Smooth muscle cell (in vitro differentiated cells): ENCODE measurements at regions not wholly inside any gene's neighbourhood (a gene's known extent, or its start where the extent isn't known, plus 50 kb on each side); places are given as distances from the start of the nearest gene placed in this dataset.

Source experiments
- DNase-seq: peaks from one replicate; lab custom pipeline; 2025; ENCODE audit not compliant: unreplicated experiment; lab: John Stamatoyannopoulos, UW
- H2AFZ ChIP-seq: fragments of 200-600 bp; sonication (generic); 2 replicates; pipeline ENCODE4 v1.6.0; 2016; ENCODE audit warnings: antibody characterized with exemption, low read depth, mild to moderate bottlenecking
- H3F3A ChIP-seq: fragments of 200-600 bp; sonication (generic); 2 replicates; pipeline ENCODE4 v1.6.0; 2017; ENCODE audit warnings: antibody characterized with exemption, low read depth
- H3K27ac ChIP-seq: fragments of 200-600 bp; sonication (generic); 2 replicates; pipeline ENCODE4 v1.5.1; 2016; ENCODE audit warnings: low read depth, mild to moderate bottlenecking
- H3K27me3 ChIP-seq: fragments of 200-600 bp; sonication (generic); 2 replicates; pipeline ENCODE4 v1.6.1; 2016; ENCODE audit warnings: low read depth, mild to moderate bottlenecking
- H3K36me3 ChIP-seq: fragments of 200-600 bp; sonication (generic); 2 replicates; pipeline ENCODE4 v1.5.1; 2016; ENCODE audit warnings: low read depth
- H3K4me1 ChIP-seq: fragments of 200-600 bp; sonication (generic); 2 replicates; pipeline ENCODE4 v1.5.1; 2016; ENCODE audit warnings: low read depth
- H3K4me2 ChIP-seq: fragments of 200-600 bp; sonication (generic); 2 replicates; pipeline ENCODE4 v1.6.0; 2016; ENCODE audit warnings: mild to moderate bottlenecking
- H3K4me3 ChIP-seq: fragments of 200-600 bp; sonication (generic); 2 replicates; pipeline ENCODE4 v1.5.1; 2016; ENCODE audit warnings: mild to moderate bottlenecking
- H3K79me2 ChIP-seq: fragments of 200-600 bp; sonication (generic); 2 replicates; pipeline ENCODE4 v1.6.0; 2016; ENCODE audit warnings: low read depth, mild to moderate bottlenecking
- H3K9ac ChIP-seq: fragments of 200-600 bp; sonication (generic); 2 replicates; pipeline ENCODE4 v1.6.0; 2016; ENCODE audit warnings: low read depth
- H3K9me3 ChIP-seq: fragments of 200-600 bp; sonication (generic); replicated peaks from 2 replicates; pipeline ENCODE4 v1.5.1; 2016; ENCODE audit warnings: low read depth
- H4K20me1 ChIP-seq: fragments of 200-600 bp; sonication (generic); 2 replicates; pipeline ENCODE4 v1.6.0; 2016; ENCODE audit warnings: low read depth
- WGBS: methylation state at CpG from one replicate; pipeline ENCODE4 v1.1.7; 2016; ENCODE audit warnings: low lambda C conversion rate; 5-methylcytosine and 5-hydroxymethylcytosine counted together
- TF ChIP-seq, protein P1 (sequence below): fragments of 200-600 bp; sonication (generic); IDR thresholded peaks from 2 replicates; pipeline ENCODE4 v1.5.1; 2017; ENCODE audit warnings: borderline replicate concordance, mild to moderate bottlenecking, antibody characterized with exemption; ENCODE audit not compliant: insufficient read depth, poor library complexity, severe bottlenecking

DNA sequence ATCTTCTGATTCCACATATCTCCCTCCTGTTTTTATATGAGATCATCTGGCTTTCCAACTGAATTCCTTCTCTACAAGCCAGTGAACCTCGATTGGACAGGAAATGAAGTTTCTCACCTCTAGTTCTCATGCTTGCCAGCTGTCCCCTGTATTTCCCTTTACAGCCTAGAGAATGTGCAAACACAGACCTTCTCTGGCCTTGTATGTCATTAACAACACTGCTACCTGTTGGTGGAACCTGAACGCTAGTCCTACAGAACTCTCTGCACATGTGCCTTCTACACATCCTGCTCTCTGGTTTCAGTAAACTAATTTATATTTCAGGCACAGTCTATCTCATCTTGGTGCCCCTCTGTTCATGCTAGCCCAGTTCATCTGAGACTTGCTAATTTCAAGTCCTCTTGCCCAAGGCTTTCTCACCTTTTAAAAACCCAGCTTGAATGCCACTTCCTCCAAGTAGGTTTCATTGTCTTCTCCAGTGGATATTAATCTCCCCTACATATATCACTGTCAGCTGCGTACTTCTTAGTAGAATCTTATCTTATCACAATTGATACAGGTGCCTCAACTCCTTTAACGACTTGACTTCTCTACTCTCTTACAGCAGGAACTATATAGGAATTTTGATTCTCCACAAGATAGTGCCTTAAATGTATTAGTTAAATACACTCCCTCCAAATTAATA is 549.9 kb downstream of the PLPP3 start:
- no peak for DNase-seq
- WGBS: 71% methylated on average over 4 of the region's 4 CpGs
- Histone ChIP-seq H3K27me3 (no peaks in the 10 kb centered on the region), H3F3A (no peaks in the 10 kb centered on the region), H3K4me1 (peaks cover 2% of the 10 kb centered on the region), H3K36me3 (no peaks in the 10 kb centered on the region), H3K4me2 (no peak overlapping the region), H3K9ac (no peak overlapping the region), H3K4me3 (no peak overlapping the region), H3K27ac (no peak overlapping the region), H4K20me1 (no peaks in the 10 kb centered on the region), H3K79me2 (no peaks in the 10 kb centered on the region), H2AFZ (no peak overlapping the region), H3K9me3 (no peaks in the 10 kb centered on the region)
- TF ChIP-seq, protein P1, sequence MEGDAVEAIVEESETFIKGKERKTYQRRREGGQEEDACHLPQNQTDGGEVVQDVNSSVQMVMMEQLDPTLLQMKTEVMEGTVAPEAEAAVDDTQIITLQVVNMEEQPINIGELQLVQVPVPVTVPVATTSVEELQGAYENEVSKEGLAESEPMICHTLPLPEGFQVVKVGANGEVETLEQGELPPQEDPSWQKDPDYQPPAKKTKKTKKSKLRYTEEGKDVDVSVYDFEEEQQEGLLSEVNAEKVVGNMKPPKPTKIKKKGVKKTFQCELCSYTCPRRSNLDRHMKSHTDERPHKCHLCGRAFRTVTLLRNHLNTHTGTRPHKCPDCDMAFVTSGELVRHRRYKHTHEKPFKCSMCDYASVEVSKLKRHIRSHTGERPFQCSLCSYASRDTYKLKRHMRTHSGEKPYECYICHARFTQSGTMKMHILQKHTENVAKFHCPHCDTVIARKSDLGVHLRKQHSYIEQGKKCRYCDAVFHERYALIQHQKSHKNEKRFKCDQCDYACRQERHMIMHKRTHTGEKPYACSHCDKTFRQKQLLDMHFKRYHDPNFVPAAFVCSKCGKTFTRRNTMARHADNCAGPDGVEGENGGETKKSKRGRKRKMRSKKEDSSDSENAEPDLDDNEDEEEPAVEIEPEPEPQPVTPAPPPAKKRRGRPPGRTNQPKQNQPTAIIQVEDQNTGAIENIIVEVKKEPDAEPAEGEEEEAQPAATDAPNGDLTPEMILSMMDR: no peak

DNA sequence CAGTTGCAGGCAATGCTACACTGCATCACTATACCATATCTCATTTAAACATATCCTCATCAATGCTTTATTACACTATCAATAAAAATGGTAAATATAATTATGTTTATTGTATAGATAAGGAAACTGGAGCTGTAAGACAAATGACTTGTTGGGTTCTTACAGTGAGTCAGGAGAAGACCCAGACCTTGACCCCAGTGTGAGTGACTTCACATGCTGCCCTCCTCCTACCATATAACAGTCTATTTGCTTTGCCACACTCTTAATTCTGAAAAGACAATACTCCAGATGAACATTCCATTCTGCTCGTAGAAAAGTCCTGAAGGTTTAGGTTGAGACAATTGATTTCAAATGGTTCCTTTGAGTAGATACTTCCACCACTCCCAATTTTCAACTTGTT is 550.5 kb downstream of the PLPP3 start:
- 96% methylated on average over 1 of the region's 1 CpG for WGBS
- H3K27me3 ChIP-seq: no peaks in the 10 kb centered on the region
- H2AFZ ChIP-seq: no peak overlapping the region
- no peaks in the 10 kb centered on the region for H3K9me3 ChIP-seq
- H3K4me2 ChIP-seq: no peak overlapping the region
- H4K20me1 ChIP-seq: no peaks in the 10 kb centered on the region
- no peaks in the 10 kb centered on the region for H3K4me1 ChIP-seq
- H3K4me3 ChIP-seq: no peak overlapping the region
- no peaks in the 10 kb centered on the region for H3K79me2 ChIP-seq
- H3F3A ChIP-seq: no peaks in the 10 kb centered on the region
- no peak for DNase-seq
- TF ChIP-seq, protein P1: no peak
- no peak overlapping the region for H3K27ac ChIP-seq
- H3K9ac ChIP-seq: no peak overlapping the region
- H3K36me3 ChIP-seq: no peaks in the 10 kb centered on the region

DNA sequence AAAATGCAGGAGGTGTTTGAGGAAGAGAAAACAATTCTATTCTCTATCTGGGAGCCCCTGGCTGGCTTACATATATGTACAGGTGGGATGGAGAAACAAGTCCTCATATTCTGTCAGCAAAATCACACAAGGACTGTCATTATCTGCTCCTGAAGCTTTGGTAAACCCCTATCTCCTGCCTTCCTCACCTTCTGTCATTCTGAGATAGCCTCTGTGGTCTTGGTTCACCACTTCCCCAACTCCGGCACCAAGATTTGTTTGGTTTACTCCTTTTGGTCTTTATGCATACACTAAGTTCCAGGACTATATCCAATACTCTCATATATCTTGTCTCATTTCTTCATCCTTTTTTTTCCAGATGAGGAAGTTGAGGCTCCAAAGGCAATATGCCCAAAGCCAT is 551.1 kb downstream of the PLPP3 start:
- WGBS: 92% methylated on average over 1 of the region's 1 CpG

More for the DNA sequence above, 551.1 kb downstream of the PLPP3 start:
- Histone ChIP-seq H3K9me3 (no peaks in the 10 kb centered on the region), H3K4me3 (no peak overlapping the region), H3K27me3 (no peaks in the 10 kb centered on the region), H3K79me2 (no peaks in the 10 kb centered on the region), H3K9ac (no peak overlapping the region), H3F3A (no peaks in the 10 kb centered on the region), H4K20me1 (no peaks in the 10 kb centered on the region), H3K36me3 (no peaks in the 10 kb centered on the region), H3K4me1 (no peaks in the 10 kb centered on the region), H3K27ac (no peak overlapping the region), H3K4me2 (no peak overlapping the region), H2AFZ (no peak overlapping the region)
- no peak for DNase-seq
- TF ChIP-seq, protein P1: no peak
